ENCODE measurements at regions not wholly inside any gene's neighbourhood (a gene's known extent, or its start where the extent isn't known, plus 50 kb on each side); places are given as distances from the start of the nearest gene placed in this dataset.
"Not testable (repeated sequence)": the region's sequence is repeated elsewhere in the genome, so short reads cannot be mapped to it uniquely, and the experiment has no call there.

GRCh38 chr4:123684937-123685336, 288.3 kb downstream of the SPRY1 start:
- TF ChIP-seq EZH2phosphoT487 (IDR thresholded peaks at IDR 0.05; ENCODE audit: insufficient read depth, low read depth); EZH2 (IDR thresholded peaks at IDR 0.05; ENCODE audit: insufficient read depth, poor library complexity, severe bottlenecking): not testable (repeated sequence)
